ENCODE measurements at regions not wholly inside any gene's neighbourhood (a gene's known extent, or its start where the extent isn't known, plus 50 kb on each side); places are given as distances from the start of the nearest gene placed in this dataset.

GRCh38 chr2:222013889-222014288, 284.9 kb downstream of the PAX3 start:
- Histone ChIP-seq H3K4me1 (ENCODE audit: low read length) (no peaks in the 10 kb centered on the region), H3K36me3 (replicated peaks; ENCODE audit: low read depth, low read length) (no peaks in the 10 kb centered on the region), H3K27ac (ENCODE audit: low read length) (no peak overlapping the region), H3K9ac (ENCODE audit: low read length) (no peak overlapping the region), H3K4me2 (ENCODE audit: low read length) (no peak overlapping the region), H4K20me1 (ENCODE audit: insufficient read depth, low read length) (no peaks in the 10 kb centered on the region), H2AFZ (ENCODE audit: low read depth, low read length) (no peak overlapping the region), H3K79me2 (ENCODE audit: low read length) (no peaks in the 10 kb centered on the region), H3K4me3 (ENCODE audit: low read length) (no peak overlapping the region), H3K9me3 (ENCODE audit: insufficient read depth, low read length) (no peaks in the 10 kb centered on the region), H3K27me3 (ENCODE audit: low read depth, low read length) (peaks cover 8% of the 10 kb centered on the region)
- TF ChIP-seq EZH2phosphoT487 (IDR thresholded peaks at IDR 0.05; ENCODE audit: low read depth), result no peak
- TF ChIP-seq, protein P1, sequence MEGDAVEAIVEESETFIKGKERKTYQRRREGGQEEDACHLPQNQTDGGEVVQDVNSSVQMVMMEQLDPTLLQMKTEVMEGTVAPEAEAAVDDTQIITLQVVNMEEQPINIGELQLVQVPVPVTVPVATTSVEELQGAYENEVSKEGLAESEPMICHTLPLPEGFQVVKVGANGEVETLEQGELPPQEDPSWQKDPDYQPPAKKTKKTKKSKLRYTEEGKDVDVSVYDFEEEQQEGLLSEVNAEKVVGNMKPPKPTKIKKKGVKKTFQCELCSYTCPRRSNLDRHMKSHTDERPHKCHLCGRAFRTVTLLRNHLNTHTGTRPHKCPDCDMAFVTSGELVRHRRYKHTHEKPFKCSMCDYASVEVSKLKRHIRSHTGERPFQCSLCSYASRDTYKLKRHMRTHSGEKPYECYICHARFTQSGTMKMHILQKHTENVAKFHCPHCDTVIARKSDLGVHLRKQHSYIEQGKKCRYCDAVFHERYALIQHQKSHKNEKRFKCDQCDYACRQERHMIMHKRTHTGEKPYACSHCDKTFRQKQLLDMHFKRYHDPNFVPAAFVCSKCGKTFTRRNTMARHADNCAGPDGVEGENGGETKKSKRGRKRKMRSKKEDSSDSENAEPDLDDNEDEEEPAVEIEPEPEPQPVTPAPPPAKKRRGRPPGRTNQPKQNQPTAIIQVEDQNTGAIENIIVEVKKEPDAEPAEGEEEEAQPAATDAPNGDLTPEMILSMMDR (IDR thresholded peaks at IDR 0.05; ENCODE audit: low read depth, low read length), result no peak

- Histone ChIP-seq H3K4me3 (ENCODE audit: low read length) (no peak overlapping the region), H3K27me3 (ENCODE audit: low read depth, low read length) (no peaks in the 10 kb centered on the region), H3K4me1 (ENCODE audit: low read length) (no peaks in the 10 kb centered on the region), H4K20me1 (ENCODE audit: insufficient read depth, low read length) (no peaks in the 10 kb centered on the region), H3K27ac (ENCODE audit: low read length) (no peak overlapping the region), H3K9ac (ENCODE audit: low read length) (no peak overlapping the region), H3K9me3 (ENCODE audit: insufficient read depth, low read length) (no peaks in the 10 kb centered on the region), H3K79me2 (ENCODE audit: low read length) (no peaks in the 10 kb centered on the region), H2AFZ (ENCODE audit: low read depth, low read length) (no peak overlapping the region), H3K36me3 (replicated peaks; ENCODE audit: low read depth, low read length) (no peaks in the 10 kb centered on the region), H3K4me2 (ENCODE audit: low read length) (no peak overlapping the region)
- TF ChIP-seq, protein P1 (IDR thresholded peaks at IDR 0.05; ENCODE audit: low read depth, low read length), result no peak
These were observed 298.5 kb downstream of the PAX3 start for GRCh38 chr2:222000326-222000725.

DNA sequence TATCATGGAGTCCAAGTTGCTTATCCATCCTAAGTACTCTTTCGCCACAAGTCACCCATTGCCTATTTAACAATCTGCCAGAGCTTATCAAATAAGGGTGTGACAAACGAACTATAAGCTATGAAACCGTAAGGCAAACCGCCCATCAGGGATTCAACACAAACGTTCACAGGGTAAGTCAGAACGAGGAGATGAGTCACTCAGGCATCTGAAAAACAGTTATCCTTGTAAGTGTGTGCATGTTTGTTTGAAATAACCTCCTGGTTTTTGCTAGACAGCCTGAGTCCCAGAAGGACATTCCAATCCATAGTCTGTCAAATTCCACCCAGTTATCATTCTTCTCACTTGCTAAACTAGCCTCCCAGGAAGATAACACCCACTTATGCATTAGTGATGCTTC, 299.1 kb downstream of the PAX3 start:
- Histone ChIP-seq H3K9ac (ENCODE audit: low read length) (no peak overlapping the region), H3K27me3 (ENCODE audit: low read depth, low read length) (no peaks in the 10 kb centered on the region), H2AFZ (ENCODE audit: low read depth, low read length) (no peak overlapping the region), H3K4me1 (ENCODE audit: low read length) (no peaks in the 10 kb centered on the region), H3K27ac (ENCODE audit: low read length) (no peak overlapping the region), H3K4me2 (ENCODE audit: low read length) (no peak overlapping the region), H3K9me3 (ENCODE audit: insufficient read depth, low read length) (no peaks in the 10 kb centered on the region), H4K20me1 (ENCODE audit: insufficient read depth, low read length) (no peaks in the 10 kb centered on the region), H3K79me2 (ENCODE audit: low read length) (no peaks in the 10 kb centered on the region), H3K4me3 (ENCODE audit: low read length) (no peak overlapping the region), H3K36me3 (replicated peaks; ENCODE audit: low read depth, low read length) (no peaks in the 10 kb centered on the region)
- TF ChIP-seq, protein P1 (IDR thresholded peaks at IDR 0.05; ENCODE audit: low read depth, low read length), result no peak
- TF ChIP-seq EZH2phosphoT487 (IDR thresholded peaks at IDR 0.05; ENCODE audit: low read depth), result no peak

- Histone ChIP-seq H3K27ac (ENCODE audit: low read length) (no peak overlapping the region), H4K20me1 (ENCODE audit: insufficient read depth, low read length) (no peaks in the 10 kb centered on the region)
- TF ChIP-seq, protein P1 (IDR thresholded peaks at IDR 0.05; ENCODE audit: low read depth, low read length), result no peak
- TF ChIP-seq EZH2phosphoT487 (IDR thresholded peaks at IDR 0.05; ENCODE audit: low read depth), result no peak
These were observed 299.6 kb downstream of the PAX3 start for GRCh38 chr2:221999166-221999565.

More at GRCh38 chr2:221999166-221999565, 299.6 kb downstream of the PAX3 start:
- Histone ChIP-seq H3K9ac (ENCODE audit: low read length) (no peak overlapping the region), H3K4me3 (ENCODE audit: low read length) (no peak overlapping the region), H3K79me2 (ENCODE audit: low read length) (no peaks in the 10 kb centered on the region), H3K9me3 (ENCODE audit: insufficient read depth, low read length) (no peaks in the 10 kb centered on the region), H3K4me2 (ENCODE audit: low read length) (no peak overlapping the region), H3K4me1 (ENCODE audit: low read length) (no peaks in the 10 kb centered on the region), H3K27me3 (ENCODE audit: low read depth, low read length) (no peaks in the 10 kb centered on the region), H2AFZ (ENCODE audit: low read depth, low read length) (no peak overlapping the region), H3K36me3 (replicated peaks; ENCODE audit: low read depth, low read length) (no peaks in the 10 kb centered on the region)
